Body of pancreas (tissue), 4 donors: ENCODE measurements at regions not wholly inside any gene's neighbourhood (a gene's known extent, or its start where the extent isn't known, plus 50 kb on each side); places are given as distances from the start of the nearest gene placed in this dataset.
"Not testable (repeated sequence)": the region's sequence is repeated elsewhere in the genome, so short reads cannot be mapped to it uniquely, and the experiment has no call there.

Experiments used
- CTCF ChIP-seq, 7 experiments: fragments of 450-650 bp in 4 of 7; fragments of 200-600 bp in 3 of 7; sonication (generic) in 3 of 7; IDR thresholded peaks; one replicate each; pipeline ENCODE4 v1.5.1; 2016 to 2019; ENCODE audit warnings: antibody characterized with exemption in 7 of 7
- POLR2A ChIP-seq, 3 donors: fragments of 450-650 bp; IDR thresholded peaks; one replicate each; pipeline ENCODE4 v1.6.1; 2016; ENCODE audit warnings: antibody characterized with exemption in 3 of 3, mild to moderate bottlenecking in 2 of 3

- TF ChIP-seq CTCF, POLR2A (IDR thresholded peaks at IDR 0.05): not testable (repeated sequence)
Measured at GRCh38 chrY:21979106-21979505, 61.3 kb upstream of the RBMY1E start.
